WTC11 (cell line): ENCODE measurements at regions not wholly inside any gene's neighbourhood (a gene's known extent, or its start where the extent isn't known, plus 50 kb on each side); places are given as distances from the start of the nearest gene placed in this dataset.

ENCODE experiments used
- ATAC-seq: fragments of 200-7000 bp; cut with Tn5 transposase; 2 replicates; pipeline ENCODE4 v1.10.0; 2021; ENCODE audit warnings: mild to moderate bottlenecking, moderate library complexity
- CTCF ChIA-PET: fragments of 300-600 bp; sonication (Branson Sonifier 250); formaldehyde crosslinking; loops from one replicate; lab custom pipeline; 2021; ENCODE audit warnings: antibody characterized with exemption; lab: Charles Lee
- POLR2A ChIA-PET: fragments of 350-600 bp; sonication (Branson Sonifier 250); formaldehyde crosslinking; loops from one replicate; lab custom pipeline; 2021; ENCODE audit warnings: antibody characterized with exemption; lab: Charles Lee
- DNase-seq: peaks from one replicate; pipeline ENCODE4 v3.0.0; 2021; ENCODE audit warnings: low spot score
- H3K27ac Mint-ChIP-seq: 2 replicates; pipeline ENCODE4 v1.8.0; 2021; ENCODE audit warnings: mixed read lengths
- H3K27me3 Mint-ChIP-seq: 2 replicates; pipeline ENCODE4 v1.8.0; 2021; ENCODE audit warnings: low read depth, mild to moderate bottlenecking, moderate library complexity, mixed read lengths
- H3K36me3 Mint-ChIP-seq: 2 replicates; pipeline ENCODE4 v1.8.0; 2021; ENCODE audit warnings: mixed read lengths
- H3K4me1 Mint-ChIP-seq: 2 replicates; pipeline ENCODE4 v1.8.0; 2022; ENCODE audit warnings: mixed read lengths
- H3K4me3 Mint-ChIP-seq: 2 replicates; pipeline ENCODE4 v1.8.0; 2021; ENCODE audit warnings: mild to moderate bottlenecking, moderate library complexity, mixed read lengths
- H3K9me3 Mint-ChIP-seq: 2 replicates; pipeline ENCODE4 v1.8.0; 2021; ENCODE audit warnings: mixed read lengths
- CDX4 ChIP-seq: fragments of 250-450 bp; sonication (Bioruptor Pico); IDR thresholded peaks from 2 replicates; pipeline ENCODE4 v1.9.0; 2021; ENCODE audit warnings: moderate library complexity, mild to moderate bottlenecking, inconsistent platforms, borderline replicate concordance
- E2F4 ChIP-seq: sonication (generic); formaldehyde crosslinking; IDR thresholded peaks from 2 replicates; pipeline ENCODE4 v1.8.1; 2022; ENCODE audit warnings: low read depth, mild to moderate bottlenecking, moderate library complexity, missing genetic modification reagents, borderline replicate concordance
- FOXK1 ChIP-seq: sonication (generic); formaldehyde crosslinking; IDR thresholded peaks from 2 replicates; pipeline ENCODE4 v1.8.0; 2022; ENCODE audit warnings: mild to moderate bottlenecking, moderate library complexity, missing genetic modification reagents
- IRF1 ChIP-seq: sonication (generic); formaldehyde crosslinking; IDR thresholded peaks from 2 replicates; pipeline ENCODE4 v1.8.0; 2023; ENCODE audit warnings: missing genetic modification reagents
- JAZF1 ChIP-seq: fragments of 250-450 bp; sonication (Bioruptor Pico); IDR thresholded peaks from 2 replicates; pipeline ENCODE4 v1.9.0; 2021; ENCODE audit warnings: moderate library complexity, mild to moderate bottlenecking, inconsistent platforms
- JUN ChIP-seq: sonication (generic); formaldehyde crosslinking; IDR thresholded peaks from 2 replicates; pipeline ENCODE4 v1.8.0; 2023; ENCODE audit warnings: mild to moderate bottlenecking, missing genetic modification reagents
- KAT7 ChIP-seq: sonication (generic); formaldehyde crosslinking; IDR thresholded peaks from 2 replicates; pipeline ENCODE4 v1.8.1; 2023; ENCODE audit warnings: missing genetic modification reagents, mild to moderate bottlenecking, borderline replicate concordance
- NFE2L1 ChIP-seq: sonication (generic); formaldehyde crosslinking; IDR thresholded peaks from 2 replicates; pipeline ENCODE4 v1.8.1; 2023; ENCODE audit warnings: missing genetic modification reagents
- NR1H2 ChIP-seq: sonication (generic); formaldehyde crosslinking; IDR thresholded peaks from 2 replicates; pipeline ENCODE4 v1.9.0; 2021; ENCODE audit warnings: mild to moderate bottlenecking, moderate library complexity, missing genetic modification reagents
- SMAD4 ChIP-seq: sonication (generic); formaldehyde crosslinking; IDR thresholded peaks from 2 replicates; pipeline ENCODE4 v1.8.0; 2022; ENCODE audit warnings: mild to moderate bottlenecking, missing genetic modification reagents
- USF2 ChIP-seq: sonication (generic); formaldehyde crosslinking; IDR thresholded peaks from 2 replicates; pipeline ENCODE4 v1.8.1; 2023; ENCODE audit warnings: mild to moderate bottlenecking, missing genetic modification reagents, moderate library complexity
- ZMAT4 ChIP-seq: fragments of 250-450 bp; sonication (Bioruptor Pico); IDR thresholded peaks from 2 replicates; pipeline ENCODE4 v1.9.0; 2021; ENCODE audit warnings: mild to moderate bottlenecking
- ZNF263 ChIP-seq: sonication (generic); formaldehyde crosslinking; IDR thresholded peaks from 2 replicates; pipeline ENCODE4 v1.8.1; 2022; ENCODE audit warnings: low read depth, mild to moderate bottlenecking, moderate library complexity, missing genetic modification reagents
- ZNF317 ChIP-seq: sonication (generic); formaldehyde crosslinking; IDR thresholded peaks from 2 replicates; pipeline ENCODE4 v1.8.1; 2023; ENCODE audit warnings: low read depth, mild to moderate bottlenecking, moderate library complexity, missing genetic modification reagents, borderline replicate concordance
- ZNF423 ChIP-seq: fragments of 250-450 bp; sonication (Bioruptor Pico); IDR thresholded peaks from 2 replicates; pipeline ENCODE4 v2.1.2; 2022; ENCODE audit warnings: mild to moderate bottlenecking, moderate library complexity
- ZNF425 ChIP-seq: fragments of 250-450 bp; sonication (Bioruptor Pico); conservative IDR thresholded peaks from 2 replicates; pipeline ENCODE4 v1.9.0; 2021; ENCODE audit warnings: mild to moderate bottlenecking
- ZNF532 ChIP-seq: fragments of 250-450 bp; sonication (Bioruptor Pico); IDR thresholded peaks from 2 replicates; pipeline ENCODE4 v1.9.0; 2021; ENCODE audit warnings: mild to moderate bottlenecking, borderline replicate concordance

GRCh38 chr14:41144370-41144769 lies 462.3 kb upstream of the LRFN5 start (continued):
- no peak for TF ChIP-seq IRF1 (CRISPR knock-in tag)
- no peak for TF ChIP-seq ZMAT4
- no peak for TF ChIP-seq CDX4 (CRISPR knock-in tag)
- no peak for TF ChIP-seq ZNF317 (CRISPR knock-in tag)
- no peak for TF ChIP-seq ZNF423
- no peak for TF ChIP-seq NFE2L1 (CRISPR knock-in tag)
- TF ChIP-seq ZNF425, result no peak
- TF ChIP-seq, all 79 proteins: peak for 0

- ATAC-seq, result no peak
- peaks cover 4% of the 10 kb centered on the region; the same call in 1 of the 2 replicates for H3K36me3 Mint-ChIP-seq
- peak overlapping the region; percentile 74; the same call in 1 of the 2 replicates for H3K27ac Mint-ChIP-seq
- POLR2A ChIA-PET, result no interaction called here
- TF ChIP-seq ZNF317 (CRISPR knock-in tag) (no peak), JAZF1 (CRISPR knock-in tag) (no peak), ZNF263 (CRISPR knock-in tag) (no peak), SMAD4 (no peak), FOXK1 (no peak), USF2 (no peak), ZNF532 (CRISPR knock-in tag) (no peak), JUN (no peak), E2F4 (no peak), NR1H2 (CRISPR knock-in tag) (no peak), KAT7 (no peak)
- TF ChIP-seq, all 79 proteins: peak for 0
- Mint-ChIP-seq H3K27me3 (no peaks in the 10 kb centered on the region), H3K4me1 (peaks cover 18% of the 10 kb centered on the region), H3K4me3 (no peak overlapping the region), H3K9me3 (peaks cover 4% of the 10 kb centered on the region; the same call in 1 of the 2 replicates)
- DNase-seq, result no peak
- CTCF ChIA-PET, result no interaction called here
Measured at GRCh38 chr14:41137741-41138140, 468.9 kb upstream of the LRFN5 start.
